IMR-90 (cell line): ENCODE measurements at regions not wholly inside any gene's neighbourhood (a gene's known extent, or its start where the extent isn't known, plus 50 kb on each side); places are given as distances from the start of the nearest gene placed in this dataset.

Experiments
- ATAC-seq: fragments of 200-7000 bp; cut with Tn5 transposase; 2 replicates; pipeline ENCODE4 v1.9.1; 2020; ENCODE audit warnings: low read depth, mild to moderate bottlenecking, moderate library complexity
- BruUV-seq: library from RNA; stranded (reverse); fragments of 400-500 nt; replicated peaks from 2 replicates; lab custom pipeline; 2021; lab: Mats Ljungman, UMichigan
- CTCF ChIA-PET: fragments of 300-600 bp; formaldehyde crosslinking; extraction: SDS; loops from one replicate; lab custom pipeline; 2021; ENCODE audit warnings: antibody characterized with exemption; lab: Yijun Ruan, JAX
- POLR2A ChIA-PET: fragments of 300-600 bp; sonication (Branson Sonifier 250); formaldehyde crosslinking; loops from one replicate; lab custom pipeline; 2022; ENCODE audit warnings: antibody characterized with exemption; ENCODE audit not compliant: unreplicated experiment; lab: Charles Lee
- DNase-seq: peaks from one replicate; pipeline ENCODE4 v3.0.0; 2013
- H2AFZ ChIP-seq: replicated peaks from 2 replicates; pipeline ENCODE3; 2013; ENCODE audit warnings: low read length, mild to moderate bottlenecking; ENCODE audit not compliant: poor library complexity
- H2AK5ac ChIP-seq: 2 replicates; pipeline ENCODE4 v1.6.1; 2013; ENCODE audit warnings: low read depth, low read length, inconsistent platforms
- H2AK9ac ChIP-seq: replicated peaks from 2 replicates; pipeline ENCODE3; 2013; ENCODE audit warnings: mild to moderate bottlenecking, low read depth, low read length, moderate library complexity; ENCODE audit not compliant: poor library complexity
- H2BK120ac ChIP-seq: 2 replicates; pipeline ENCODE4 v1.6.1; 2013; ENCODE audit warnings: low read depth, low read length, inconsistent platforms
- H2BK15ac ChIP-seq: 3 replicates; pipeline ENCODE4 v1.6.1; 2013; ENCODE audit warnings: low read depth, low read length, inconsistent platforms
- H2BK20ac ChIP-seq: 2 replicates; pipeline ENCODE4 v1.6.1; 2013; ENCODE audit warnings: low read depth, mild to moderate bottlenecking, inconsistent platforms, low read length, moderate library complexity
- H2BK5ac ChIP-seq: 2 replicates; pipeline ENCODE4 v1.6.1; 2013; ENCODE audit warnings: mild to moderate bottlenecking, low read depth, low read length, inconsistent platforms; ENCODE audit not compliant: poor library complexity, severe bottlenecking
- H3K14ac ChIP-seq: replicated peaks from 2 replicates; pipeline ENCODE4 v1.6.1; 2013; ENCODE audit warnings: low read depth, low read length, inconsistent platforms
- H3K18ac ChIP-seq: 2 replicates; pipeline ENCODE4 v1.6.1; 2013; ENCODE audit warnings: low read depth, low read length, control low read depth
- H3K23ac ChIP-seq: 2 replicates; pipeline ENCODE4 v1.6.1; 2013; ENCODE audit warnings: low read depth, low read length, inconsistent platforms
- H3K27ac ChIP-seq: 2 replicates; pipeline ENCODE4 v1.5.1; 2013; ENCODE audit warnings: mild to moderate bottlenecking, control low read depth, low read length; ENCODE audit not compliant: insufficient read depth
- H3K27me3 ChIP-seq: 2 replicates; pipeline ENCODE4 v1.6.1; 2013; ENCODE audit warnings: low read length; ENCODE audit not compliant: control insufficient read depth, insufficient read depth
- H3K36me3 ChIP-seq: 2 replicates; pipeline ENCODE4 v1.6.1; 2013; ENCODE audit warnings: low read length, mixed read lengths; ENCODE audit not compliant: control insufficient read depth, insufficient read depth
- H3K4ac ChIP-seq: 2 replicates; pipeline ENCODE4 v1.6.1; 2013; ENCODE audit warnings: low read depth, low read length, inconsistent platforms
- H3K4me1 ChIP-seq: 2 replicates; pipeline ENCODE4 v1.6.1; 2013; ENCODE audit warnings: low read length, mixed read lengths; ENCODE audit not compliant: control insufficient read depth, insufficient read depth
- H3K4me2 ChIP-seq: 2 replicates; pipeline ENCODE4 v1.6.1; 2013; ENCODE audit warnings: low read depth, mild to moderate bottlenecking, control low read depth, low read length, moderate library complexity
- H3K4me3 ChIP-seq: 2 replicates; pipeline ENCODE4 v1.5.1; 2013; ENCODE audit warnings: low read depth, mild to moderate bottlenecking, control low read depth, low read length, moderate library complexity; ENCODE audit not compliant: insufficient read depth
- H3K56ac ChIP-seq: 2 replicates; pipeline ENCODE4 v1.6.1; 2013; ENCODE audit warnings: low read length, inconsistent platforms; ENCODE audit not compliant: insufficient read depth; ENCODE audit errors: extremely low read depth
- H3K79me1 ChIP-seq, 2 experiments: 2 replicates each; pipeline ENCODE4 v1.6.1; 2013; ENCODE audit warnings: low read length in 2 of 2, inconsistent platforms in 1 of 2, low read depth in 1 of 2
- H3K9ac ChIP-seq: 2 replicates; pipeline ENCODE4 v1.6.1; 2013; ENCODE audit warnings: low read depth, low read length, control low read depth
- H3K9me1 ChIP-seq: 2 replicates; pipeline ENCODE4 v1.6.1; 2013; ENCODE audit warnings: low read length, inconsistent platforms; ENCODE audit not compliant: insufficient read depth
- H3K9me3 ChIP-seq: 2 replicates; pipeline ENCODE4 v1.6.1; 2013; ENCODE audit warnings: low read length; ENCODE audit not compliant: control insufficient read depth, insufficient read depth
- H4K20me1 ChIP-seq: 2 replicates; pipeline ENCODE4 v1.6.1; 2013; ENCODE audit warnings: low read length, inconsistent platforms; ENCODE audit not compliant: insufficient read depth
- H4K5ac ChIP-seq: 2 replicates; pipeline ENCODE4 v1.6.1; 2013; ENCODE audit warnings: mild to moderate bottlenecking, low read depth, low read length, control low read depth
- H4K8ac ChIP-seq, 2 experiments: 2 replicates each; pipeline ENCODE4 v1.6.1; 2013; ENCODE audit warnings: low read depth in 2 of 2, low read length in 2 of 2, control low read depth in 1 of 2, inconsistent platforms in 1 of 2
- H4K91ac ChIP-seq: 2 replicates; pipeline ENCODE4 v1.6.1; 2013; ENCODE audit warnings: low read depth, low read length, inconsistent platforms; ENCODE audit not compliant: insufficient read depth
- BHLHE40 ChIP-seq: fragments of 150-350 bp; IDR thresholded peaks from 2 replicates; pipeline ENCODE4 v1.6.1; 2016; ENCODE audit warnings: mild to moderate bottlenecking, low read depth, low read length
- CEBPB ChIP-seq: IDR thresholded peaks from 2 replicates; pipeline ENCODE4 v1.6.1; 2012; ENCODE audit warnings: low read depth, low read length, improper control_type of control experiment
- CHD1 ChIP-seq: IDR thresholded peaks from 2 replicates; pipeline ENCODE4 v1.6.1; 2012; ENCODE audit warnings: low read depth, low read length, improper control_type of control experiment
- ELK1 ChIP-seq: fragments of 150-350 bp; IDR thresholded peaks from 2 replicates; pipeline ENCODE4 v1.6.1; 2016; ENCODE audit warnings: low read depth, mild to moderate bottlenecking, low read length, moderate library complexity, borderline replicate concordance
- FOS ChIP-seq: fragments of 150-350 bp; IDR thresholded peaks from 2 replicates; pipeline ENCODE4 v1.6.1; 2016; ENCODE audit warnings: low read depth, low read length
- MAFK ChIP-seq: IDR thresholded peaks from 2 replicates; pipeline ENCODE4 v1.6.1; 2012; ENCODE audit warnings: low read depth, low read length, improper control_type of control experiment
- MAZ ChIP-seq: IDR thresholded peaks from 2 replicates; pipeline ENCODE4 v1.6.1; 2012; ENCODE audit warnings: low read depth, mild to moderate bottlenecking, low read length, improper control_type of control experiment, moderate library complexity, borderline replicate concordance
- MXI1 ChIP-seq: IDR thresholded peaks from 2 replicates; pipeline ENCODE4 v1.6.1; 2012; ENCODE audit warnings: low read depth, mild to moderate bottlenecking, low read length, moderate library complexity, borderline replicate concordance
- NFE2L2 ChIP-seq: fragments of 150-350 bp; IDR thresholded peaks from 2 replicates; pipeline ENCODE4 v1.6.1; 2016; ENCODE audit warnings: low read depth, mild to moderate bottlenecking, low read length
- POLR2A ChIP-seq: IDR thresholded peaks from 2 replicates; pipeline ENCODE4 v1.6.1; 2012; ENCODE audit warnings: mild to moderate bottlenecking, low read depth, low read length
- RAD21 ChIP-seq: IDR thresholded peaks from 2 replicates; pipeline ENCODE4 v1.6.1; 2012; ENCODE audit warnings: low read length, improper control_type of control experiment
- RCOR1 ChIP-seq: IDR thresholded peaks from 2 replicates; pipeline ENCODE4 v1.6.1; 2012; ENCODE audit warnings: mild to moderate bottlenecking, low read length, improper control_type of control experiment; ENCODE audit not compliant: insufficient replicate concordance
- RFX5 ChIP-seq: IDR thresholded peaks from 2 replicates; pipeline ENCODE4 v1.8.0; 2012; ENCODE audit warnings: low read depth, mild to moderate bottlenecking, low read length, moderate library complexity
- SMC3 ChIP-seq: fragments of 150-350 bp; IDR thresholded peaks from 2 replicates; pipeline ENCODE4 v1.6.1; 2016; ENCODE audit warnings: low read depth, mild to moderate bottlenecking, antibody characterized with exemption, low read length, moderate library complexity
- WGBS, 2 experiments: methylation state at CpG; one replicate each; pipeline versions ENCODE4 v1.1.5 to v1.1.7; 2013; ENCODE audit warnings: missing lambda C conversion rate in 2 of 2; ENCODE audit not compliant: insufficient read length in 1 of 2; ENCODE audit errors: extremely low coverage in 2 of 2; 5-methylcytosine and 5-hydroxymethylcytosine counted together
- dilution Hi-C: fragments of 300-500 bp; cut with HindIII; formaldehyde crosslinking; loops from one replicate; pipeline ENCODE4 v1.14.3; 2018; ENCODE audit warnings: low sequenced_read_pairs; ENCODE audit not compliant: unreplicated experiment
- in situ Hi-C: fragments of 300-500 bp; cut with MboI; formaldehyde crosslinking; loops from 3 replicates; pipeline ENCODE4 v1.14.3; 2019; ENCODE audit warnings: low sequenced_read_pairs, inconsistent platforms, mixed read lengths
- intact Hi-C: fragments of 100-400 bp; cut with micrococcal nuclease; formaldehyde crosslinking; loops from 2 replicates; pipeline ENCODE4 v1.10.0; 2022
- TF ChIP-seq, protein P1 (sequence below): fragments of 150-350 bp; IDR thresholded peaks from 2 replicates; pipeline ENCODE4 v1.6.1; 2017; ENCODE audit warnings: mild to moderate bottlenecking, antibody characterized with exemption, low read length, low read depth

DNA sequence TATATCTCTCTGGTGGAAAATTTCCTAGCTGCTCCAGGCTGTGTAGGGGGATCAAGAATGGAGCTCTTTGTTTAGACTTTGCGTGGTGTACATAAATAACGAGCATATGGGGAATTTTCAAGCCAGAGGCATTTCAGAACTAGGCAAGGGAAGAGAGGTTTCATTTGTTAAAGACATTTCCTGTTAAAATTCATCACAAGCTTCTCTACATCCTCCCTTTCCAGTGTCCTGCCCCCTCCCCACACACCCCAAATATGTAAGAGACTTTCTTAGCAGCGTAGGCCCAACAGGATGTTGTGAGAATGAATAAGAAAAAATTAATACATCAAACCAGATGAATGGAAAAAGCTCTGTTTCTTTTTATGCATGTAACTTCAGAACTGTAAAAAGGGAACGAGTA, 150.3 kb downstream of the GPBP1 start:
- Histone ChIP-seq H4K91ac (peak overlapping the region; percentile 68), H3K27me3 (no peaks in the 10 kb centered on the region), H3K27ac (peak overlapping the region; percentile 86), H4K8ac (peak overlapping the region; percentile 39 to 44; a peak in 3 of 4 replicates), H4K5ac (peak overlapping the region; percentile 89), H2AK9ac (no peak overlapping the region), H2BK20ac (peak overlapping the region; percentile 86), H4K20me1 (no peaks in the 10 kb centered on the region), H3K9me3 (no peaks in the 10 kb centered on the region; the same call in 1 of the 2 replicates), H3K79me1 (no peaks in the 10 kb centered on the region), H3K56ac (peak overlapping the region; percentile 46; the same call in 1 of the 2 replicates), H3K4me3 (no peak overlapping the region), H2AFZ (peak overlapping the region; percentile 12), H2AK5ac (0 out of 2 replicates have a peak overlapping the region, but pooled peaks have one; percentile 38), H3K9me1 (0 out of 2 replicates have a peak, but pooled peaks cover 3% of the 10 kb centered on the region), H3K9ac (peak overlapping the region; percentile 59), H3K4me2 (peak overlapping the region; percentile 44; the same call in 1 of the 2 replicates), H2BK120ac (peak overlapping the region; percentile 67), H2BK5ac (peak overlapping the region; percentile 53), H3K4me1 (peaks cover 16% of the 10 kb centered on the region), H3K36me3 (no peaks in the 10 kb centered on the region), H3K14ac (peak overlapping the region; percentile 10; the same call in 1 of the 2 replicates), H3K18ac (peak overlapping the region; percentile 96), H2BK15ac (peak overlapping the region; percentile 73; the same call in 2 of the 3 replicates), H3K23ac (peak overlapping the region; percentile 57; the same call in 1 of the 2 replicates), H3K4ac (peak overlapping the region; percentile 68)
- BruUV-seq = no TSS peak
- ChIA-PET CTCF (no interaction called here), POLR2A (no interaction called here)
- dilution Hi-C loops = no loop called here
- TF ChIP-seq, protein P1, sequence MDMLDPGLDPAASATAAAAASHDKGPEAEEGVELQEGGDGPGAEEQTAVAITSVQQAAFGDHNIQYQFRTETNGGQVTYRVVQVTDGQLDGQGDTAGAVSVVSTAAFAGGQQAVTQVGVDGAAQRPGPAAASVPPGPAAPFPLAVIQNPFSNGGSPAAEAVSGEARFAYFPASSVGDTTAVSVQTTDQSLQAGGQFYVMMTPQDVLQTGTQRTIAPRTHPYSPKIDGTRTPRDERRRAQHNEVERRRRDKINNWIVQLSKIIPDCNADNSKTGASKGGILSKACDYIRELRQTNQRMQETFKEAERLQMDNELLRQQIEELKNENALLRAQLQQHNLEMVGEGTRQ = no peak
- no peak for TF ChIP-seq RFX5
- no peak for TF ChIP-seq SMC3
- TF ChIP-seq BHLHE40 = no peak
- TF ChIP-seq MAZ = no peak
- TF ChIP-seq ELK1 = no peak
- no peak for TF ChIP-seq FOS
- TF ChIP-seq RAD21 = no peak
- TF ChIP-seq NFE2L2 = no peak
- no peak for TF ChIP-seq RCOR1
- TF ChIP-seq MAFK = no peak
- no peak for TF ChIP-seq CEBPB
- no peak for TF ChIP-seq POLR2A
- TF ChIP-seq CHD1 = no peak
- TF ChIP-seq MXI1 = no peak
- DNase-seq = peak; percentile 61
- in situ Hi-C loops = no loop called here
- intact Hi-C loops = no loop called here
- peak; percentile 74 for ATAC-seq
- no CpG with 5 or more reads among the region's 4 CpGs for WGBS, 2 experiments
